ENCODE measurements at regions not wholly inside any gene's neighbourhood (a gene's known extent, or its start where the extent isn't known, plus 50 kb on each side); places are given as distances from the start of the nearest gene placed in this dataset.
"Not testable (repeated sequence)": the region's sequence is repeated elsewhere in the genome, so short reads cannot be mapped to it uniquely, and the experiment has no call there.

DNA sequence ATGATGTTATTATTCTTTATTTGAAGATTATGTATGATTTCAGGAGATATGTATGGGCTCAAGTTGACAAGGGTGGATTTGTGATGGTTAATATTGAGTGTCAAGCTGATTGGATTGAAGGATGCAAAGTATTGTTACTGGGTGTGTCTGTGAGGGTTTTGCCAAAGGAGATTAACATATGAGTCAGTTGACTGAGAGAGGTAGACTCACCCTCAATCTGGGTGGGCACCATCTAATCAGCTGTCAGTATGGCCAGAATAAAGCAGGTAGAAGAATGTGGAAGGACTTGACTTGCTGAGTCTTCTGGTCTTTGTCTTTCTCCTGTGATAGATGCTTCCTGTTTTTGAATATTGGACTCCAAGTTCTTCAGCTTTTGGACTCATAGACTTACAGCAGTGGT is 973.7 kb downstream of the MCTP2 start:
- DNase-seq: no peak

DNA sequence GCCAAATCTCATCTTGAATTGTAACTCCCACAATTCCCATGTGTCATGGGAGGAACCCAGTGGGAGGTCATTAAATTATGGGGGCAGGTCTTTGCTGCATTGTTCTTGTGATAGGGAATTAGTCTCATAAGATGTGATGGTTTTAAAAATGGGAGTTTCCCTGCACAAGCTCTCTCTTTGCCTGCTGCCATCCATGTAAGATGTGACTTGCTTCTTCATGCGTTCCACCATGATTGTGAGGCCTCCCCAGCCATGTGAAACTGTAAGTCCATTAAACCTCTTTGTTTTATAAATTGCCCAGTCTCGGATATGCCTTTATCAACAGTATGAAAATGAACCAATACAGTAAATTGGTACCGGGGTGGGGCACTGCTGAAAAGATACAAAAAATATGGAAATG is 974.5 kb downstream of the MCTP2 start:
- not testable (repeated sequence) for DNase-seq

DNA sequence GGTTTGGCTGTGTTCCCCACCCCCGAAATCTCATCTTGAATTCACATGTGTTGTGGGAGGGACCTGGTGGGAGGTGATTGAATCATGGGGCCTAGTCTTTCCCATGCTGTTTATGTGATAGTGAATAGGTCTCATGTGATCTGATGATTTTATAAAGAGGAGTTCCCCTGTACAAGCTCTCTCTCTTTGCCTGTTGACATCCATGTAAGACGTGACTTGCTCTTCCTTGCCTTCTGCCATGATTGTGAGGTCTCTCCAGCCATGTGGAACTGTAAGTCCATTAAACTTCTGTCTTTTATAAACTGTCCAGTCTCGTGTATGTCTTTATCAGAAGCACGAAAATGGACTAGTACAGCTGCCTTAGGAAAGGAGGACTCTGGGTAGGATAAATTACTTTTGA is 976.7 kb downstream of the MCTP2 start:
- DNase-seq: no peak

DNA sequence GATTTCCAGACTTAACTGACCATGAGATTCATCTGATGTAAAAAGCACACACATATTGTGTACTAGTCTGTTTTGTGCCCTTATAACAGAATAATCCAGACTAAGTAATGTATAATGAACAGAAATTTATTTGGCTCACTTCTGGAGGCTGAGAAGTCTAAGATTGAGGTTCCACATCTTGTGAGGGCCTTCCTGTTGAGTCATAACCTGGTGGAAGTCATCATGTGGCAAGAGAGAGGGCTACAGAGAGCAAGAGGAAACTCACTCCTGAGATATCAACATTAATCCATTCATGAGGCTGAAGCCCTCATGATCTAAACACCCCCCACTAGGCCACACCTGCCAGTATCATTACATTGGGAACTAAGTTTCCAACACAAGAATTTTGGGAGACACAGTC is 977.6 kb downstream of the MCTP2 start:
- DNase-seq: no peak

DNA sequence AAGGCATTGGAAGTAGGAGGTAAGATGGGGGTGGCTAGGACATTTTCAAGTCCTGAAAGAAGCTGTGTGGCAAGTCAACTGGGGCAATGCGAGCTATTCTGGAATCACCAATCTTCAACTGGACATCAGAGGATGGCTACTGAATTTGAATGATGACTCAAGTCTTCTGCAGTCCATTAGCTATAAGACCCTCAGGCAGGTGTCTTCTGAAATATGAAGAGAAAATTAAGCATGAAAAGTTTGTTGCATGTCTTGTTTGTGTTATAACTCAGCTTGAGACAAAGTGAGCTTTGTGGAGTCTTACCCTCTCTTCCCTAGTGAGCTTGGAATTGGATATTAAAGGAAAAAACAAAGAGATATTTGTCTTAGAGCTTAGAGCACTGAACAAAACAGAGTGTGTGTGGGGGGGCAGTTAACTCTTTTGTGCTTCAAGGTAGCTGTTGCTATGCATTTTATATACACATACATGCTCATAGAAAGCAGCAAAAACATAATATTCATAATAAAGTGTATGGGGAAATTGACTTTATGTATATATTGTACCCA is 979.1 kb downstream of the MCTP2 start:
- no peak for DNase-seq

DNA sequence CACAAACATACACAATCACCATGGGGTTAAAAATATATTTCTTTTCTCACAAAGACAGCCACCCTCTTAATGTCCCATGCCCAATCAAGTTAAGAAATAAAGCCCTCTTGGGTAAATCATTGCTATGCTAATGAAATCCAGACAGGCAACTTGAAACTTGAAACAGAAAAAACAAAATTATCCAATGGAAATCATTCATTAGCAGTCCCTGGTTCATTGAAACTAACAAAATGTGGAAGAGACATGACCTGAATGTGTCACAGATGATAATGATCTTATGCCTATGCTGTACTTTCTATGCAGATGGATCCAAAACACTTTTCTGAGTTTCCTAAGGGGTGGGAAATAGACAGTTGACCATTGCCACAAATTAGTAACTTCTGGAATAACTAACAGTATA is 983.7 kb downstream of the MCTP2 start:
- no peak for DNase-seq

DNA sequence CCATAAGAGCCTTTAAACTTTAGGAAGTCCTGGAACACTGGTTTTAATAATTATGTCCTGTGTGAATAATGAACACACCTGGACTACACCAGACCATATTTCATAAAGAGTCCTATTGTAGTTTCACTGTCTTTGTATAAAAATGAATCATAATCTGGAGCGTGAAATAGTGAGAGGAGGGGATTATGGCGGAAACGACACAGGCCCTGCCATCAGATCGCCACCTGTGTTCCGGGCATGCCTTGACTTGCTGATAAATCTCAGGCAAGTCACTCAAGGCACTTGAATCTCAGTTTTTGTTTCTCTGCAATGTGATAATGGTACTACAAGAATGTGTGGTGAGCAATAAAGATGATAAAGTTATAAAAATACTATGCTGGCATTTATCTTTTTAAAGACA is 995.5 kb downstream of the MCTP2 start:
- DNase-seq: no peak

DNA sequence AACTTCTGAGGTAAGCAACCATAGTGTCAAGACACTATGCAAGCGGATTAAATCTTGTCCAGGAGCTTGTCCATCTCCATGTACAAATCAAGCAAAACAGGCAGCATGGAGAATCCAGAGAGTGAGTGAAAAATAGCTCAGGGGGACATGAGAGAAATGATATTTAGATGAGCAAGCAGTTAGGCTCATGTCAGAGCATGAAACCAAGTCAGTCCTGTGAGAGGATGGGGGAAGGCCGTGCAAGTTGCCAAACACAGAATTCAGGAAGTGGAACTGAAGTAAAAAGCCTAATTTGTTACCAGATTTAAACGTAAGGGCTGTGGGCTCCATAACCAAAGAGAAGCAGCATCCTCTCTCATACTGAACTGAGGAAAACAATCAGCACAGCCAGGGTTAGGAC is 995.9 kb downstream of the MCTP2 start:
- no peak for DNase-seq

DNA sequence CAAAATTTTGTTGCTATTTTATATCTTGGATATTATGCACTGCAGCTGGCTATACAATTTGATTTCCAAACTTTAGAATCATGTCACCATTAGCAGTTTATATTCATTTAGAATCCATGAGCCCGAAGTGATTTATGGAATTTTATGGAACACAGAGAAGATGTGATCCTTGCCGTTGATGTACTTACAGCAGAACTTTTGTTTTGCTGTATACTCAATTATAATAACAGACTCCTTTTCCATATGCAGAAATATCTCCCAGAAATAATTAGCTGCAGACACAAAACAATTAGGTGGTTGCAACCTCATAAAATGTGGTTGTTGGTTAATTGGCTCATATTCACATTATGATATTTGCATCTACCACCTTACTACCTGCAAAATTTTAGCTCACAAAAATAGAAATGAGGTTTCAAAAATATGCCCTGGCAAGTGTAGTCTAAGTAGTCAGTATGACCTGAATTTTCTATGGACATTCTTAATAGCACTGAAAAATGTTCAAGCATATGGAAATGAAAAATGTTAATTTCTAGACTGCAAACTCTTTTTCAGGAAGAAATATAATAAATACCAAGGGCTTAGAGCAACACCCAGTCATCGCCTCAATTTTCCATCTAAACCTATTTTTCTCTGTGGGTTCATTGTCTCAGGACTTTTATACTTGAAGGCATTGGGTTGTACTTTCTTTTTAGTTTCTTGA is 997.6 kb downstream of the MCTP2 start:
- no peak for DNase-seq

DNA sequence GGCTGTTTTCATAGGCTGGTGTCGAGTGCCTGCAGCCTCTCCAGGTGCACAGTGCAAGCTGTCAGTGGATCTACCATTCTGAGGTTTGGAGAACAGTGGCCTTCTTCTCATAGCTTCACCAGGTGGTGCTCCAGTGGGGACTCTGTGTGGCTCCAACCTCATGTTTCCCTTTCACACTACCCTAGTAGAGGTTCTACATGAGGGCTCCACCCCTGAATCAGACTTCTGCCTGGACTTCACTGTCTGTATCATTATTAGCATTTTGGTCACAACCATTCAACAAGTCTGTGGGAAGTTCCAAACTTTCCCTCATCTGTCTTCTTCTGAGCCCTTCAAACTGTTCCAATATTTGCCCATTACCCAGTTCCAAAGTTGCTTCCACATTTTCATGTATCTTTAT is 1003.7 kb downstream of the MCTP2 start:
- no peak for DNase-seq

DNA sequence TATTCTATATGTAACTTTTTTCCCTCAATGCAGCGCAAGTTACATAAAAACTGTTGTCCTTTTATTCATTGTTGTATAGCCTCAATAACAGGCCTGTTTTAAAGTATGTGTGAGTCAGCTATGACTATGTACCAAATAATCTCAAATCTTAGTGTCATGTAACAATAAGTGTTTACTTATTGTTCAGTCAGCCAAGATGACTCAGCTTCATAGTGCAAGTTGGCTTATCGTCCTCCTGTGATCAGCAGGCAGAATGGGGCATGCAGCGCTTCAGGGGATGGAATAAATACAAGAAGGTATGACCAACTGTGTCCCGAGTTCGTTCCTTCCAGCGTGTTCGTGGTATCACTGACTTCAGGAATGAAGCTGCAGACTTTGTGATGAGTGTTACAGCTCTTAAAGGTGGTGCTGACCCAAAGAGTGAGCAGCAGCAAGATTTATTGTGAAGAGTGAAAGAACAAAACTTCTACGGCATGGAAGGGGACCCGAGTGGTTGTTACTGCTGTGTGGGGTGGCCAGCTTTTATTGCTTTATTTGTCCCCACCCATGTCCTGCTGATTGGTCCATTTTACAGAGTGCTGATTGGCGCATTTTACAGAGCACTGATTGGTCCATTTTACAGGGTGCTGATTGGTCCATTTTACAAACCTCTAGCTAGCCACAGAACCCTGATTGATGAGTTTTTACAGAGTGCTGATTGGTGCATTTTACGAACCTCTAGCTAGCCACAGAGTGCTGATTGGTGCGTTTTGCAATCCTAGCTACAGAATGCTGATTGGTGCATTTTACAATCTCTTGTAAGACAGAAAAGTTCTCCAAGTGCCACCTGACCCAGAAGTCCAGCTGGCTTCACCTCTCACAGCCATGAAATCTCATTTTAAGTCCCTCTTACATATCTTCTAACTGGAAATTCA is 1016.0 kb downstream of the MCTP2 start:
- DNase-seq: peak; percentile 56

DNA sequence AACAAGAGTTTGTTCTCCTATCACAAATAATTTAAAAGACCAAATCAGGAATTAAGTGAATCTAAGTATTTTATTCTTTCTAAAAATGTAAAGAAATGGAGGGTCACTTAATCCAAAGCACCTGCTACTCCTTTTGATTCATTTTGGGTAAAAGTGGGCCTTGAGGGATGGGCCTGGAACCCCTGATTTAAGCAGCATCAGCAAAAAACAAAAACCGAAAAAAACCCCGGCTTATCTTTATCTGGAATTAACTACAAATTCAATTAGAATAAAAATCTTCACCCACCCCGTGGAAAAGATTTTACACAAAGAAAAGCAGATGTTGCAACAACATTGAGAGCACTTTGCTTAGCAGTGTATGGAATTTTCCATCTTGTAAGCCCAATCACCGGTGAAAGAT is 1018.2 kb downstream of the MCTP2 start:
- DNase-seq: no peak

DNA sequence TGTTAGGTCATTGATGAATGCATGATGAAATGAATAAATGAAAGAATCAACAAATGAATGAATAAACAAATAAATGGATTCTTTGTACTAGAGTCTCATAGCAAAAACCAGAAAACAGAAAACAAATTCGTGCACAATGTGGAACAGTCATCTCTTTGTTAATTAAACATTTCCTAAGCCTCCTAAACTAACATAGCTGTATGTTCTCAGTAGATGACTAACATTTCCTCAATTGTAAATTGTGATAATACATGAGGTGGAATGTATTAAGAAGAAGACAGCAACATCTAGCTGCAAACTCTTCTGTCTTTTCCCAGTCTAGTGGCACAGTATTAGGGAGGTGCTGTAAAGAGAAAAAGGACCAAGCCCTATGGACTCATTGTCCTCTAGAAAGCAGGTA is 1021.0 kb downstream of the MCTP2 start:
- DNase-seq: no peak

DNA sequence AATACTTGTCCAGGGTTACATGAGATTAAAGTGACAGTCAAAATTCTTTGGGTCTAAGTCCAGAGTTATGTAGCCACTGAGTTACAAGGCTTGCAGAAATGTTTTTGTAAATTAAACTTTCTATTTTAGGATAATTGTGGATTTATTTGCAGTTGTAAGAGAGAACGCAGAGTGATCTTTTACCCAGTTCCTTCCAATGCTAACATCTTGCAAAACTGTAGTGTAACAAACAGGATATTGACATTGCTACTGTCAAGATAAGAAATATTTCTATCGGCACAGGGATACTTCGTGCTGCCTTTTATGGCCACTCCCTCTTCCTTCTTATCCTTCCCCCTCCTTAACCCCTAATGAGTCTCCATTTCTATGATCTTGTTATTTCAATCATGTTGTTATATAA is 1022.9 kb downstream of the MCTP2 start:
- no peak for DNase-seq

DNA sequence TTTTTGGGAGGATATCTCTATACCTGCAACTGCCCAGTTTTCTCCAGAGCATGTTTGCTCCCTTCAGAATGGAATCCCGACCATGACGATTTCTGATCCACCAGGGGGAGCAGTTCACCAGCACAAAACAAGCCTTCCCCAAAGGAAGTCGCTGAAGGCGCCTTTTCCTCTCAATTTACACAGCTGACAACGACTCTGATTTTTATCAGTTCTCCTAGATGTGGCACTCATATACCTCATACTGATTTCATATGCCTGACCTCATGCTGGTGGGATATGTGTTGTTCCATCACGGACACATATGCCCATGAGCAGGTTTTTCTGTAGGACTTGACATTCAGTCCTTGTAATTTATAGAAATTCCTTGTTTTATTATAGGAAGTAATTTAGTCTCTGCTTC is 1028.2 kb downstream of the MCTP2 start:
- DNase-seq: peak; percentile 80

DNA sequence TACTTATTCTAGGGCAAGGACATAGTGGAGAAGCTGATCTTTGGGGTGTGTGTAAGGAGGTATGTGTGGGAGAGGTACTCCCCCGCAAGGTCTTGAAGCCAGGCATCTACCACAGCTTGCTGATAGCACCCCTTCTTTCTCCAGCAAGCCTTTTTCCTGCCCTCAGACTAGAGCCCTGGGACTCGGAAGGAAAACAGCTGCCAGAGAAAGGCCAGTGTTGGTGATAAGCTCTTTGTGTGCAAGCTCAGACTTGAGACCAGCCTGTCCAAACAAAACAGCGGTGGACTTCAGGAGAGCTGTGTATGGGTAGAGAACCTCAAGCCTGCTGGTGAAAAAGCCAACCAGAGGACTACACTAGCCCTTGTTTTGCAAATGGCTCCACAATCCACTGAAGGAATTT is 1028.6 kb downstream of the MCTP2 start:
- peak; percentile 68 for DNase-seq

DNA sequence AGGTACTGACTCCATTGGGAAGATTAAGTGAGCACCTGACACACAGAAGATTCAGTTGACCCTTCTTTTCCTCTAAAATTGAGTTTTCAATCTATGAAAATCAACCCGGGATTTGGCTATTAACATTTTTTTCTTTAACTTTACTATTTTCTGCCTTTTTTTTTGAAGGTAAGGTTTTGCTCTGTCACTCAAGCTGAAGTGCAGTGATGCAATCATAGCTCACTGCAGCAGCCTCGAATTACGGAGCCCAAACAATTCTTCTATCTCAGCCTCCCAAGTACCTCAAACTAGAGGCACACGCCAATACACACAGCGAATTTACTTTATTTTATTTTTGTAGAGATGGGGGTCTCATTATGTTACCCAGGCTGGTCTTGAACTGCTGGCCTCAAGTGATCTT is 1029.5 kb downstream of the MCTP2 start:
- DNase-seq: no peak

DNA sequence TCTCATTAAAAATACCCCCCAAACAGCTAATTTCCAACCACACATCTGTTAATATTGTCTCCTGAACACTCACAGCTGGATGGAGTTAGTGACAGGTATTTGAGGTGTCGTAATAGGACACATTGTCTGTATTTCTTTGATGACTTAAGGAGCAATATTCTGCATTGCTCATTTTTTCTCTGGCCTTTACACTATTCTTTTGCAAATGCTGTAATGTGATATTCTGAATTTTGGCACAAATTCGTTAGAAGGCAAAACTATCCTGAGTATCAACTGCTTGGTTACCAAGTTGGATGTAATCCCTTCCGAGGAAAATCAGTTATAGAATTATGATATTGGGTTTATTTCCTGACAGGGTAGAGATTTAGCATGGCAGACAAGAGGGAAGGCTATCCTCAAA is 1030.2 kb downstream of the MCTP2 start:
- no peak for DNase-seq

DNA sequence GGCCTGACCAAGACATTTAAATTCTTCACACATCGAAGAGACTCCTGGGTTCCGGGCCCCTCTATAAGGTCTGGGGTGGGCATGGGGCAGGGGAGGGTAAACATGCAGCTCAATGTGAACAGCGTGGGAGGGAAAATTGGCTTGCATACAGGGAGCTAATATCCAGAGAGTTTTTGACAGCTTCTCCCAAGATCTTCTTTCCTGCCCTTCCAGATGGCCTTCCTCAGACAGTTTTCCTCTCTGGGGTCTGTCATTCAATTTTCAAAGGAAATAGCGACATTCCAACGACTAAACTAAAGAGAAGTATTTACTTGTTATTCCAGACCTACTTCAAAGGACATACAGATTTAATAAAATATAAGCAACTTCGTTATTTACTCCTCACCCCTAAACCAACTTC is 1030.6 kb downstream of the MCTP2 start:
- no peak for DNase-seq

DNA sequence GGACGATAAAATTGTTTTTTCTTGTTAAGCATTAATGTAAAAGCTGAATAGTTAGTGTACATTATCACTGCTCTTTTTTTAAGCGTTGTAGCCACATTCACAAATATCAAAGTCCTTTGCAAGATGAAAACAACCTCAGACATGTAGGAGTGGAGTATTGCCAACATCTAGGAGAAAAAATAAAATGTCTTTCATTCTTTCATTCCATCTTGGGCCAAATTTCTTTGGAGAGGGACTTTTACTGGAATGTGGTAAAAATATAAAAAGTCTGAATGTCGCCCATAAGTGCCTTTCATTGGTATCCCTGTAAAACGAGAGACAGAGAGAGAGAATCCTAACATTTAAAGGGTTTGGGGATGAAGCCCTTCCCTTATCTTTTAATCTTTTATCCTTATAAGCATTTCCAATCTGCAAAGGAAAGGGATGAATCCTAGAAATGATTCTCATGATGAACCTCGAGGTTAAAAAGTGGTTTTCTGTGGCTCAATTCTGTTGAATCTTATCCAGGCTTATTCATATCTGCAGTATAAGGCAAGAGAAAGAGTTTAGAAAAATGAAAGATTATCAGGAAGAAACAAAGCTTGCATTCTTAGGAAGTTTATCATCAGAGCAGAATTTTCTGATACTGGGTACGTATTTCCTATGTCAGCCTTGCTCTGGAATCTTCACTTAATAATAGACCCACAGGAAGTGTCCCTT is 1031.7 kb downstream of the MCTP2 start:
- no peak for DNase-seq

DNA sequence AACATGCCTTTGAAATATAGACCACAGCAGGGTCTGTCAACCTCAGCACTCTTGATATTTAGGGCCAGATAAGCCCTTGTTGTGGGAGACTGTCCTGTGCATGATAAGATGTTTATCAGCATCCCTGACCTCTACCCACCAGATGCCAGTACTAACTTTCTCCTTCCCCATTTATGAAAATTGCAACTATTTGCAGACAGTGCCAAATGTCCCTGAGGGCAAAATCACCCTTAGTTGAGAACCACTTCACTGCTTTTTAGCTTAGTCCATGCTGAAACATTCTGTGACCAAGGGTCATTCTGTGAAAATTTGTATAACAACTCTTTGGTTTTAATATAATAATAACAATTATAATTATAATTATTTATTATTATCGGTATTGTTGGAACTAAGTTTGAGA is 1032.4 kb downstream of the MCTP2 start:
- no peak for DNase-seq

DNA sequence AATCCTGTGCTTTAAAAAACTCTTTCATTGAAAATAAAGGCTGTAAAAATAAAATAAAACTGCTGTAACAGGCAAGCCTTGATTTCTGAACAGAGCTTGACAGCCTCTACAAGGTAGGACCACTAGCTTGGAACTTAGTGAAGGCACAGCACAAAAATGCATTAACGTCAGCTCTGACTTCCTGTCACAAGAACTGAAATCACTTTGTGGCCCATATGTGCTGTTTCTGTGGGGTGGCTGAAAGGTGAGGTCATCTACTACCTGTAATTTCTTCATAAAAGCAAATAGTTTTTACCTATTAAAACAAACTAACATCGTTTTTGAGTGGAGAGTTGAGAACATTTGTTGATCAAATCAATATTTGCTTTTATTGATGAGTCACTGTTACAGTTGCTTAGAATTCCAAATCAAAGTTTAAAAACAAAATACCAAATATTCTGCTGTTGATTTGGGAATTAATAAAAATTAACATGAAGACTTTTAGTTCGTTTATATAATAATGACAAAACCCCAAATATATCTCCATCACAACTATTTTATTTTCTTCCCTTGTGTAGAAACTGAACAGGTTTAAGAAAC is 1034.1 kb downstream of the MCTP2 start:
- DNase-seq: no peak

DNA sequence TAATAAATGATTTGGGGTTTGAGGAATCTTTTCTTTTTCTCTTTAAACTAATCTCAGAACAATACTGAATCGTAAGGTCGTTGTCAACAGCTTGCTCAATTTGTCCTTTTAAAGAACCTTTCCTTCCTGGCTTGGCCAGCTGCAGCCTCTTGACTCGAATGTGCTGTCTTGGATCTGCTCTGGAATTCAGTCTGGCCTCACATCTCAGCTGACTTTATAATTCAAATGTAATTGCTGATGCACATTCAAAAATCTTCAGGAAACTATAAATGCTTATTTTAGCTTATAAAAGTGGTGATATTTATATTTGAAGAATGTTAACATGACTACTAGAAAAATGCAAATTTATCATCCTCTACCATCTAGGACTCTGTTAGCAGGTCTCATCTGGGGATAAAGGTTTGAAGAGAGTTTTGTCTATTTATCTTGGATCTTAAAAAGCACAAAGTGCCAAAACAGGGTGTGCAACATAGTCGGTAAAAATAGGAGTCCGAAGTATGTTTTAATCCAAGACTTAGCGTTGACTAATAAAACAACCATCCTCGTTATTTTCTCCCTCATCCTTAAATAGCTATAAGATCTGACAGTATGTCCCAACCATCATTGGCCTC is 1035.2 kb downstream of the MCTP2 start:
- no peak for DNase-seq
